C4-2B (cell line): ENCODE measurements at regions not wholly inside any gene's neighbourhood (a gene's known extent, or its start where the extent isn't known, plus 50 kb on each side); places are given as distances from the start of the nearest gene placed in this dataset.

Experiments
- ZFX ChIP-seq: fragments of 450-650 bp; IDR thresholded peaks from 2 replicates; pipeline ENCODE4 v1.6.1; 2017
- TF ChIP-seq, protein P1 (sequence below): fragments of 450-650 bp; conservative IDR thresholded peaks from 2 replicates; pipeline ENCODE4 v1.5.1; 2017; ENCODE audit warnings: mild to moderate bottlenecking

DNA sequence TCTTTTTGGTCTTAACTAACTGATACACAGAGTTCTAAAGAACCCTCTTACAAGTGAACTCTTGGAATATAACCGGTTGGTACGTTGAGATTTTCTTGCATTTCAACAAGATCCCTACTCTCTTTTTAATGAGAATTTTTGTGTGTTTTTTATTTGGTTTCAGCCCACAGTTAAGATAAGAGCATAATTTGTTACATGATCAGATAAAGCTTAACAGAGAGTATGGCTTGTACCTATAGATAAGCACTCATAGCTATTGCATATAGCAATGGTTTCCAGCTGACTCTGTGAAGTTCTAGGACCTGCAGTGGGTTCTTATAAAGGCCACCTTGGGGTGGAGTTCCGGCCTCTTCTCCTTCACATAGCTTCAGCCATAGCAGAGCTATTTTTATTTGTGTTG lies 143.3 kb downstream of the SNX10 start:
- TF ChIP-seq, protein P1, sequence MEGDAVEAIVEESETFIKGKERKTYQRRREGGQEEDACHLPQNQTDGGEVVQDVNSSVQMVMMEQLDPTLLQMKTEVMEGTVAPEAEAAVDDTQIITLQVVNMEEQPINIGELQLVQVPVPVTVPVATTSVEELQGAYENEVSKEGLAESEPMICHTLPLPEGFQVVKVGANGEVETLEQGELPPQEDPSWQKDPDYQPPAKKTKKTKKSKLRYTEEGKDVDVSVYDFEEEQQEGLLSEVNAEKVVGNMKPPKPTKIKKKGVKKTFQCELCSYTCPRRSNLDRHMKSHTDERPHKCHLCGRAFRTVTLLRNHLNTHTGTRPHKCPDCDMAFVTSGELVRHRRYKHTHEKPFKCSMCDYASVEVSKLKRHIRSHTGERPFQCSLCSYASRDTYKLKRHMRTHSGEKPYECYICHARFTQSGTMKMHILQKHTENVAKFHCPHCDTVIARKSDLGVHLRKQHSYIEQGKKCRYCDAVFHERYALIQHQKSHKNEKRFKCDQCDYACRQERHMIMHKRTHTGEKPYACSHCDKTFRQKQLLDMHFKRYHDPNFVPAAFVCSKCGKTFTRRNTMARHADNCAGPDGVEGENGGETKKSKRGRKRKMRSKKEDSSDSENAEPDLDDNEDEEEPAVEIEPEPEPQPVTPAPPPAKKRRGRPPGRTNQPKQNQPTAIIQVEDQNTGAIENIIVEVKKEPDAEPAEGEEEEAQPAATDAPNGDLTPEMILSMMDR: no peak
- TF ChIP-seq ZFX: no peak
